A549 (cell line): ENCODE measurements at regions not wholly inside any gene's neighbourhood (a gene's known extent, or its start where the extent isn't known, plus 50 kb on each side); places are given as distances from the start of the nearest gene placed in this dataset.

Experiments used
- ATAC-seq, 2 experiments: fragments of 200-7000 bp in 1 of 2; fragments of >200 bp in 1 of 2; cut with Nextera tagmentation in 1 of 2; cut with Tn5 transposase in 1 of 2; 3 replicates each; pipeline versions ENCODE4 v1.8.0 to v1.9.1; 2018 to 2020; ENCODE audit warnings: mild to moderate bottlenecking in 1 of 2, moderate library complexity in 1 of 2
- CTCF ChIA-PET: fragments of 300-600 bp; sonication (Branson Sonifier 250); formaldehyde crosslinking; extraction: SDS; loops from one replicate; lab custom pipeline; 2021; ENCODE audit warnings: antibody characterized with exemption, inconsistent platforms; lab: Yijun Ruan, JAX
- POLR2A ChIA-PET: fragments of 350-600 bp; formaldehyde crosslinking; extraction: SDS; loops from one replicate; lab custom pipeline; 2021; ENCODE audit warnings: antibody characterized with exemption, inconsistent platforms; lab: Yijun Ruan, JAX
- DNase-seq, 2 experiments: peaks; one replicate each; pipeline versions ENCODE4 v3.0.0 to v3.0.0-alpha.2; 2011 to 2016; ENCODE audit warnings: low read depth in 1 of 2, low spot score in 1 of 2
- FAIRE-seq: peaks from 2 replicates; lab custom pipeline; 2011; peaks lifted over from hg19 to GRCh38; lab: Jason Lieb, UNC
- H3K27ac ChIP-seq, 2 experiments: fragments of >200 bp; sonication (Bioruptor Twin); formaldehyde crosslinking; 3 replicates each; pipeline ENCODE4 v1.5.1; 2016 to 2017
- H3K4me1 ChIP-seq: fragments of >200 bp; sonication (Bioruptor Twin); formaldehyde crosslinking; 3 replicates; pipeline ENCODE4 v1.6.1; 2016
- H3K4me2 ChIP-seq: fragments of >200 bp; sonication (Bioruptor Twin); formaldehyde crosslinking; 3 replicates; pipeline ENCODE4 v1.6.1; 2016
- H3K4me3 ChIP-seq: fragments of >200 bp; sonication (Bioruptor Twin); formaldehyde crosslinking; 3 replicates; pipeline ENCODE4 v1.5.1; 2016
- H3K9me3 ChIP-seq: fragments of >200 bp; sonication (Bioruptor Twin); formaldehyde crosslinking; 3 replicates; pipeline ENCODE4 v1.6.1; 2016
- CBX2 ChIP-seq: fragments of 200-600 bp; sonication (generic); IDR thresholded peaks from 2 replicates; pipeline ENCODE4 v1.6.1; 2016; ENCODE audit warnings: low read depth, mild to moderate bottlenecking, borderline replicate concordance
- CBX8 ChIP-seq: fragments of 200-600 bp; sonication (generic); IDR thresholded peaks from 2 replicates; pipeline ENCODE4 v1.6.1; 2016
- CEBPB ChIP-seq, 2 experiments: fragments of >200 bp in 1 of 2; sonication (Bioruptor Twin) in 1 of 2; formaldehyde crosslinking in 1 of 2; IDR thresholded peaks; 2 replicates each; pipeline ENCODE4 v1.6.1; 2012 to 2016
- CHD2 ChIP-seq: fragments of 150-350 bp; IDR thresholded peaks from 2 replicates; pipeline ENCODE4 v1.6.1; 2014; ENCODE audit warnings: low read length; ENCODE audit not compliant: partially characterized antibody
- EHMT2 ChIP-seq: fragments of 200-600 bp; sonication (generic); IDR thresholded peaks from 2 replicates; pipeline ENCODE4 v1.6.1; 2016; ENCODE audit warnings: antibody characterized with exemption, low read depth, mild to moderate bottlenecking, moderate library complexity
- EP300 ChIP-seq, 2 experiments: fragments of >200 bp; sonication (Bioruptor Twin); formaldehyde crosslinking; IDR thresholded peaks; 2 replicates in 1 of 2; 3 replicates in 1 of 2; pipeline ENCODE4 v1.6.1; 2016 to 2017
- ESRRA ChIP-seq: fragments of 150-350 bp; IDR thresholded peaks from 2 replicates; pipeline ENCODE4 v1.6.1; 2014; ENCODE audit warnings: mild to moderate bottlenecking, low read length, borderline replicate concordance
- FOSB ChIP-seq: fragments of 250-450 bp; sonication (Bioruptor Pico); IDR thresholded peaks from 2 replicates; pipeline ENCODE4 v1.5.0; 2020; ENCODE audit warnings: mild to moderate bottlenecking, moderate library complexity
- FOSL2 ChIP-seq, 2 experiments: fragments of 450-650 bp in 1 of 2; fragments of >200 bp in 1 of 2; sonication (Bioruptor Twin) in 1 of 2; formaldehyde crosslinking; IDR thresholded peaks; 2 replicates each; pipeline versions ENCODE4 v1.5.0 to v1.6.1; 2016 to 2020; ENCODE audit warnings: mild to moderate bottlenecking in 1 of 2, moderate library complexity in 1 of 2
- FOXS1 ChIP-seq: fragments of 250-450 bp; sonication (Bioruptor Pico); IDR thresholded peaks from 2 replicates; pipeline ENCODE4 v1.5.0; 2020; ENCODE audit warnings: mild to moderate bottlenecking, moderate library complexity
- HEYL ChIP-seq: fragments of 250-450 bp; sonication (Bioruptor Pico); IDR thresholded peaks from 2 replicates; pipeline ENCODE4 v1.8.0; 2021; ENCODE audit warnings: mild to moderate bottlenecking, moderate library complexity
- HOXB5 ChIP-seq: fragments of 250-450 bp; sonication (Bioruptor Pico); IDR thresholded peaks from 2 replicates; pipeline ENCODE4 v1.5.0; 2020; ENCODE audit warnings: mild to moderate bottlenecking, moderate library complexity
- JUNB ChIP-seq: fragments of >200 bp; sonication (Bioruptor Twin); formaldehyde crosslinking; IDR thresholded peaks from 2 replicates; pipeline ENCODE4 v1.6.1; 2016
- KDM5A ChIP-seq: fragments of 200-600 bp; sonication (generic); IDR thresholded peaks from 2 replicates; pipeline ENCODE4 v1.6.1; 2016; ENCODE audit warnings: antibody characterized with exemption, mild to moderate bottlenecking
- MAFK ChIP-seq: fragments of 450-650 bp; IDR thresholded peaks from 2 replicates; pipeline ENCODE4 v1.6.1; 2014; ENCODE audit not compliant: partially characterized antibody
- MAZ ChIP-seq: fragments of 150-350 bp; IDR thresholded peaks from 2 replicates; pipeline ENCODE4 v1.6.1; 2014; ENCODE audit warnings: antibody characterized with exemption, low read depth, low read length, borderline replicate concordance
- NPAS2 ChIP-seq: fragments of 250-450 bp; sonication (Bioruptor Pico); IDR thresholded peaks from 2 replicates; pipeline ENCODE4 v1.8.0; 2022; ENCODE audit warnings: mild to moderate bottlenecking, moderate library complexity, borderline replicate concordance
- POLR2A ChIP-seq: IDR thresholded peaks from 2 replicates; pipeline ENCODE4 v1.6.1; 2012; ENCODE audit warnings: mild to moderate bottlenecking, low read length
- POLR2AphosphoS2 ChIP-seq: conservative IDR thresholded peaks from 2 replicates; pipeline ENCODE4 v1.6.1; 2012; ENCODE audit warnings: low read length, improper control_type of control experiment, inconsistent platforms
- RAD21 ChIP-seq, 2 experiments: fragments of >200 bp in 1 of 2; sonication (Bioruptor Twin) in 1 of 2; formaldehyde crosslinking in 1 of 2; IDR thresholded peaks in 1 of 2; conservative IDR thresholded peaks in 1 of 2; 2 replicates in 1 of 2; 3 replicates in 1 of 2; pipeline ENCODE4 v1.6.1; 2012 to 2018; ENCODE audit warnings: inconsistent platforms in 1 of 2
- RARB ChIP-seq: fragments of 250-450 bp; sonication (Bioruptor Pico); IDR thresholded peaks from 2 replicates; pipeline ENCODE4 v1.8.0; 2021; ENCODE audit warnings: mild to moderate bottlenecking, moderate library complexity
- RCOR1 ChIP-seq: fragments of 150-350 bp; IDR thresholded peaks from 2 replicates; pipeline ENCODE4 v1.6.1; 2014; ENCODE audit warnings: antibody characterized with exemption, low read length, low read depth
- RFX5 ChIP-seq: fragments of 450-650 bp; IDR thresholded peaks from 2 replicates; pipeline ENCODE4 v1.7.1; 2014; ENCODE audit warnings: antibody characterized with exemption, mild to moderate bottlenecking, moderate library complexity
- RNF2 ChIP-seq: fragments of 200-600 bp; sonication (generic); IDR thresholded peaks from 2 replicates; pipeline ENCODE4 v1.6.1; 2016; ENCODE audit warnings: low read depth, mild to moderate bottlenecking, antibody characterized with exemption, moderate library complexity, borderline replicate concordance
- SMC3 ChIP-seq: fragments of >200 bp; sonication (Bioruptor Twin); formaldehyde crosslinking; IDR thresholded peaks from 3 replicates; pipeline ENCODE4 v1.6.1; 2018; ENCODE audit warnings: inconsistent platforms
- SREBF2 ChIP-seq: fragments of 450-650 bp; IDR thresholded peaks from 2 replicates; pipeline ENCODE4 v1.6.1; 2014; ENCODE audit warnings: mild to moderate bottlenecking, moderate library complexity
- TFCP2L1 ChIP-seq: fragments of 250-450 bp; sonication (Bioruptor Pico); IDR thresholded peaks from 2 replicates; pipeline ENCODE4 v1.5.0; 2021; ENCODE audit warnings: mild to moderate bottlenecking
- ZFP36 ChIP-seq: fragments of 450-650 bp; IDR thresholded peaks from 2 replicates; pipeline ENCODE4 v1.6.1; 2014; ENCODE audit warnings: borderline replicate concordance; ENCODE audit not compliant: partially characterized antibody
- ZNF302 ChIP-seq: fragments of 250-450 bp; sonication (Bioruptor Pico); IDR thresholded peaks from 2 replicates; pipeline ENCODE4 v1.9.0; 2021; ENCODE audit warnings: inconsistent platforms, mild to moderate bottlenecking, moderate library complexity
- ZSCAN20 ChIP-seq: fragments of 250-450 bp; sonication (Bioruptor Pico); IDR thresholded peaks from 2 replicates; pipeline ENCODE4 v1.8.0; 2022; ENCODE audit warnings: mild to moderate bottlenecking, moderate library complexity
- WGBS: methylation state at CpG from one replicate; pipeline ENCODE4 v1.1.6; 2017; ENCODE audit errors: missing lambda C conversion rate; 5-methylcytosine and 5-hydroxymethylcytosine counted together
- TF ChIP-seq, protein P1 (sequence below): fragments of 150-350 bp; IDR thresholded peaks from 2 replicates; pipeline ENCODE4 v1.6.1; 2014; ENCODE audit warnings: low read depth, mild to moderate bottlenecking, low read length
- TF ChIP-seq, protein P2 (sequence below): IDR thresholded peaks from 2 replicates; pipeline ENCODE4 v1.6.1; 2012
- TF ChIP-seq, protein P3 (sequence below): fragments of 250-450 bp; sonication (Bioruptor Pico); IDR thresholded peaks from 2 replicates; pipeline ENCODE4 v1.5.0; 2020; ENCODE audit warnings: low read depth, mild to moderate bottlenecking, moderate library complexity
- TF ChIP-seq, protein P4 (sequence below): IDR thresholded peaks from 2 replicates; pipeline ENCODE4 v1.6.1; 2012
- TF ChIP-seq, protein P5 (sequence below): fragments of >200 bp; sonication (Bioruptor Twin); formaldehyde crosslinking; IDR thresholded peaks from 2 replicates; pipeline ENCODE4 v1.6.1; 2016
- TF ChIP-seq, protein P6 (sequence below): fragments of >200 bp; sonication (Bioruptor Twin); formaldehyde crosslinking; IDR thresholded peaks from 3 replicates; pipeline ENCODE4 v1.6.1; 2016
- TF ChIP-seq, protein P7 (sequence below): fragments of >200 bp; sonication (Bioruptor Twin); formaldehyde crosslinking; IDR thresholded peaks from 3 replicates; pipeline ENCODE4 v1.5.1; 2016

DNA sequence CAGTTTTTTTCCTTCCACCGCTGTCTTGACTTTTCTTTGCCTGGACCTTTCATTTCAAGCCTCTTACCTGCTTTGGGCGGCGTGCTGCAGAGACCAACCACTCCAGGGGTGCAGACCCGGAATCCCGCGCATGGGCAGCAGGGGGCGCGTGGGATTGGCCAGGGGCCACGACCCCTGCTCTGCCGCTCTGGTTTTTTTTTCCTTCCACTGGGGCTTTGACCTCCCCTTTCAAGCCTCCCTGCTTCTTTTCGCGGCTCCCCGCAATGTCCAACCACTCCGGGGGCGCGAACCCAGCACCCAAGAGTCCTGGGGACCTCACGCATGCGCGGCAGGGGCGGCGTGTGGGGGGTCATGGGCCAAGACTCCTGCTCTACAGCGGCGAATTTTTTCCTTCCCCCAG, 325.1 kb downstream of the ALG10 start:
- Histone ChIP-seq H3K4me1 (peaks cover 31% of the 10 kb centered on the region; the same call in 2 of the 3 replicates), H3K9me3 (no peaks in the 10 kb centered on the region), H3K4me2 (peak overlapping the region; percentile 93), H3K27ac (peak overlapping the region; percentile 80 to 92), H3K4me3 (peak overlapping the region; percentile 64)
- FAIRE-seq (no peak), ATAC-seq (peak; percentile 32 to 71; a peak in 3 of 6 replicates), DNase-seq (peak; percentile 56 to 79)
- ChIA-PET POLR2A (no interaction called here), CTCF (no interaction called here)
- under 1% methylated on average over 23 of the region's 23 CpGs for WGBS
- TF ChIP-seq RARB (no peak), FOSL2 (IDR thresholded peaks at IDR 0.05) (no peak), FOSL2 (CRISPR knock-in tag; IDR thresholded peaks at IDR 0.05) (no peak), RCOR1 (no peak), JUNB (no peak), HOXB5 (CRISPR knock-in tag) (no peak), CHD2 (no peak), FOSB (no peak), RAD21 (conservative IDR thresholded peaks at IDR 0.05 in 1 of 2, IDR thresholded peaks at IDR 0.05 in 1 of 2) (no peak), MAZ (no peak), HEYL (CRISPR knock-in tag) (no peak), CBX2 (no peak), FOXS1 (CRISPR knock-in tag) (no peak), EP300 (IDR thresholded peaks at IDR 0.05) (no peak), TFCP2L1 (CRISPR knock-in tag) (no peak), SMC3 (0 out of 3 replicates have a peak, but pooled peaks have one; percentile 15), POLR2AphosphoS2 (no peak), RNF2 (0 out of 2 replicates have a peak, but pooled peaks have one; percentile 18), ZFP36 (no peak), POLR2A (0 out of 2 replicates have a peak, but pooled peaks have one; percentile 8), NPAS2 (no peak), SREBF2 (no peak), CBX8 (no peak), ESRRA (no peak), ZNF302 (CRISPR knock-in tag) (no peak), ZSCAN20 (CRISPR knock-in tag) (no peak), RFX5 (no peak), KDM5A (no peak), MAFK (no peak), CEBPB (IDR thresholded peaks at IDR 0.05) (no peak), EHMT2 (no peak)
- TF ChIP-seq, protein P1, sequence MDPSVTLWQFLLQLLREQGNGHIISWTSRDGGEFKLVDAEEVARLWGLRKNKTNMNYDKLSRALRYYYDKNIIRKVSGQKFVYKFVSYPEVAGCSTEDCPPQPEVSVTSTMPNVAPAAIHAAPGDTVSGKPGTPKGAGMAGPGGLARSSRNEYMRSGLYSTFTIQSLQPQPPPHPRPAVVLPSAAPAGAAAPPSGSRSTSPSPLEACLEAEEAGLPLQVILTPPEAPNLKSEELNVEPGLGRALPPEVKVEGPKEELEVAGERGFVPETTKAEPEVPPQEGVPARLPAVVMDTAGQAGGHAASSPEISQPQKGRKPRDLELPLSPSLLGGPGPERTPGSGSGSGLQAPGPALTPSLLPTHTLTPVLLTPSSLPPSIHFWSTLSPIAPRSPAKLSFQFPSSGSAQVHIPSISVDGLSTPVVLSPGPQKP: no peak
- TF ChIP-seq, protein P2, sequence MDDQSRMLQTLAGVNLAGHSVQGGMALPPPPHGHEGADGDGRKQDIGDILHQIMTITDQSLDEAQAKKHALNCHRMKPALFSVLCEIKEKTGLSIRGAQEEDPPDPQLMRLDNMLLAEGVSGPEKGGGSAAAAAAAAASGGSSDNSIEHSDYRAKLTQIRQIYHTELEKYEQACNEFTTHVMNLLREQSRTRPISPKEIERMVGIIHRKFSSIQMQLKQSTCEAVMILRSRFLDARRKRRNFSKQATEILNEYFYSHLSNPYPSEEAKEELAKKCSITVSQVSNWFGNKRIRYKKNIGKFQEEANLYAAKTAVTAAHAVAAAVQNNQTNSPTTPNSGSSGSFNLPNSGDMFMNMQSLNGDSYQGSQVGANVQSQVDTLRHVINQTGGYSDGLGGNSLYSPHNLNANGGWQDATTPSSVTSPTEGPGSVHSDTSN: no peak
- TF ChIP-seq, protein P3, sequence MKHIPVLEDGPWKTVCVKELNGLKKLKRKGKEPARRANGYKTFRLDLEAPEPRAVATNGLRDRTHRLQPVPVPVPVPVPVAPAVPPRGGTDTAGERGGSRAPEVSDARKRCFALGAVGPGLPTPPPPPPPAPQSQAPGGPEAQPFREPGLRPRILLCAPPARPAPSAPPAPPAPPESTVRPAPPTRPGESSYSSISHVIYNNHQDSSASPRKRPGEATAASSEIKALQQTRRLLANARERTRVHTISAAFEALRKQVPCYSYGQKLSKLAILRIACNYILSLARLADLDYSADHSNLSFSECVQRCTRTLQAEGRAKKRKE (CRISPR knock-in tag): no peak
- TF ChIP-seq, protein P4, sequence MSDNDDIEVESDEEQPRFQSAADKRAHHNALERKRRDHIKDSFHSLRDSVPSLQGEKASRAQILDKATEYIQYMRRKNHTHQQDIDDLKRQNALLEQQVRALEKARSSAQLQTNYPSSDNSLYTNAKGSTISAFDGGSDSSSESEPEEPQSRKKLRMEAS: peak; percentile 61; the same call in 1 of the 2 replicates
- TF ChIP-seq, protein P5, sequence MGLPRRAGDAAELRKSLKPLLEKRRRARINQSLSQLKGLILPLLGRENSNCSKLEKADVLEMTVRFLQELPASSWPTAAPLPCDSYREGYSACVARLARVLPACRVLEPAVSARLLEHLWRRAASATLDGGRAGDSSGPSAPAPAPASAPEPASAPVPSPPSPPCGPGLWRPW: no peak
- TF ChIP-seq, protein P6, sequence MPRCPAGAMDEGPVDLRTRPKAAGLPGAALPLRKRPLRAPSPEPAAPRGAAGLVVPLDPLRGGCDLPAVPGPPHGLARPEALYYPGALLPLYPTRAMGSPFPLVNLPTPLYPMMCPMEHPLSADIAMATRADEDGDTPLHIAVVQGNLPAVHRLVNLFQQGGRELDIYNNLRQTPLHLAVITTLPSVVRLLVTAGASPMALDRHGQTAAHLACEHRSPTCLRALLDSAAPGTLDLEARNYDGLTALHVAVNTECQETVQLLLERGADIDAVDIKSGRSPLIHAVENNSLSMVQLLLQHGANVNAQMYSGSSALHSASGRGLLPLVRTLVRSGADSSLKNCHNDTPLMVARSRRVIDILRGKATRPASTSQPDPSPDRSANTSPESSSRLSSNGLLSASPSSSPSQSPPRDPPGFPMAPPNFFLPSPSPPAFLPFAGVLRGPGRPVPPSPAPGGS: no peak
- TF ChIP-seq, protein P7, sequence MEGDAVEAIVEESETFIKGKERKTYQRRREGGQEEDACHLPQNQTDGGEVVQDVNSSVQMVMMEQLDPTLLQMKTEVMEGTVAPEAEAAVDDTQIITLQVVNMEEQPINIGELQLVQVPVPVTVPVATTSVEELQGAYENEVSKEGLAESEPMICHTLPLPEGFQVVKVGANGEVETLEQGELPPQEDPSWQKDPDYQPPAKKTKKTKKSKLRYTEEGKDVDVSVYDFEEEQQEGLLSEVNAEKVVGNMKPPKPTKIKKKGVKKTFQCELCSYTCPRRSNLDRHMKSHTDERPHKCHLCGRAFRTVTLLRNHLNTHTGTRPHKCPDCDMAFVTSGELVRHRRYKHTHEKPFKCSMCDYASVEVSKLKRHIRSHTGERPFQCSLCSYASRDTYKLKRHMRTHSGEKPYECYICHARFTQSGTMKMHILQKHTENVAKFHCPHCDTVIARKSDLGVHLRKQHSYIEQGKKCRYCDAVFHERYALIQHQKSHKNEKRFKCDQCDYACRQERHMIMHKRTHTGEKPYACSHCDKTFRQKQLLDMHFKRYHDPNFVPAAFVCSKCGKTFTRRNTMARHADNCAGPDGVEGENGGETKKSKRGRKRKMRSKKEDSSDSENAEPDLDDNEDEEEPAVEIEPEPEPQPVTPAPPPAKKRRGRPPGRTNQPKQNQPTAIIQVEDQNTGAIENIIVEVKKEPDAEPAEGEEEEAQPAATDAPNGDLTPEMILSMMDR: peak; percentile 63
